Caco-2 (cell line): ENCODE measurements at regions not wholly inside any gene's neighbourhood (a gene's known extent, or its start where the extent isn't known, plus 50 kb on each side); places are given as distances from the start of the nearest gene placed in this dataset.

Experiments used
- BruUV-seq: library from RNA; stranded (reverse); fragments of 400-500 nt; replicated peaks from 2 replicates; lab custom pipeline; 2021; lab: Mats Ljungman, UMichigan
- CTCF ChIA-PET: fragments of 300-600 bp; sonication (Branson Sonifier 250); formaldehyde crosslinking; loops from one replicate; lab custom pipeline; 2022; ENCODE audit warnings: antibody characterized with exemption; lab: Charles Lee
- POLR2A ChIA-PET: fragments of 300-600 bp; sonication (Branson Sonifier 250); formaldehyde crosslinking; loops from one replicate; lab custom pipeline; 2022; ENCODE audit warnings: antibody characterized with exemption; lab: Charles Lee
- DNase-seq, 2 experiments: peaks; one replicate each; pipeline versions ENCODE4 v3.0.0 to v3.0.0-alpha.2; 2020 to 2022
- H3K27me3 ChIP-seq: replicated peaks from 2 replicates; pipeline ENCODE4 v1.6.0; 2011; ENCODE audit warnings: low read length; ENCODE audit not compliant: control insufficient read depth, insufficient read depth
- H3K36me3 ChIP-seq: 2 replicates; pipeline ENCODE4 v1.5.1; 2011; ENCODE audit warnings: low read length; ENCODE audit not compliant: control insufficient read depth, insufficient read depth
- H3K4me1 ChIP-seq: fragments of 250-450 bp; sonication (Bioruptor Pico); 2 replicates; pipeline ENCODE4 v1.5.1; 2020; ENCODE audit warnings: mild to moderate bottlenecking
- H3K4me3 ChIP-seq: 2 replicates; pipeline ENCODE4 v1.5.1; 2011; ENCODE audit warnings: low read depth, mild to moderate bottlenecking, control low read depth, low read length
- H3K9me3 ChIP-seq: fragments of 250-450 bp; sonication (Bioruptor Pico); 2 replicates; pipeline ENCODE4 v1.5.1; 2020; ENCODE audit warnings: mild to moderate bottlenecking, moderate library complexity
- H3K27ac Mint-ChIP-seq: one replicate; pipeline ENCODE4 v1.8.0; 2022; ENCODE audit warnings: mixed read lengths; ENCODE audit not compliant: unreplicated experiment
- H3K27me3 Mint-ChIP-seq: one replicate; pipeline ENCODE4 v1.8.0; 2022; ENCODE audit warnings: mixed read lengths; ENCODE audit not compliant: insufficient read depth, unreplicated experiment
- H3K36me3 Mint-ChIP-seq: one replicate; pipeline ENCODE4 v1.8.0; 2022; ENCODE audit warnings: mild to moderate bottlenecking, mixed read lengths; ENCODE audit not compliant: insufficient read depth, unreplicated experiment
- H3K4me1 Mint-ChIP-seq: one replicate; pipeline ENCODE4 v1.8.0; 2022; ENCODE audit warnings: low read depth, mixed read lengths; ENCODE audit not compliant: unreplicated experiment
- H3K4me3 Mint-ChIP-seq: one replicate; pipeline ENCODE4 v1.8.0; 2022; ENCODE audit warnings: mild to moderate bottlenecking, moderate library complexity, mixed read lengths; ENCODE audit not compliant: unreplicated experiment
- H3K9me3 Mint-ChIP-seq: one replicate; pipeline ENCODE4 v1.8.0; 2022; ENCODE audit warnings: mixed read lengths; ENCODE audit not compliant: unreplicated experiment
- intact Hi-C: fragments of 100-400 bp; cut with micrococcal nuclease; formaldehyde crosslinking; loops from one replicate; pipeline ENCODE4 v1.10.0; 2022; ENCODE audit not compliant: unreplicated experiment
- TF ChIP-seq, protein P1 (sequence below), 2 experiments: fragments of 200-600 bp in 1 of 2; IDR thresholded peaks; 1 replicate in 1 of 2; 2 replicates in 1 of 2; pipeline versions ENCODE4 v1.5.1 to v1.8.0; 2011 to 2022; ENCODE audit warnings: antibody characterized with exemption in 1 of 2, control low read depth in 1 of 2, inconsistent platforms in 1 of 2, low read depth in 1 of 2, low read length in 1 of 2, mild to moderate bottlenecking in 1 of 2, moderate library complexity in 1 of 2; ENCODE audit not compliant: insufficient read depth in 1 of 2, severe bottlenecking in 1 of 2, unreplicated experiment in 1 of 2

DNA sequence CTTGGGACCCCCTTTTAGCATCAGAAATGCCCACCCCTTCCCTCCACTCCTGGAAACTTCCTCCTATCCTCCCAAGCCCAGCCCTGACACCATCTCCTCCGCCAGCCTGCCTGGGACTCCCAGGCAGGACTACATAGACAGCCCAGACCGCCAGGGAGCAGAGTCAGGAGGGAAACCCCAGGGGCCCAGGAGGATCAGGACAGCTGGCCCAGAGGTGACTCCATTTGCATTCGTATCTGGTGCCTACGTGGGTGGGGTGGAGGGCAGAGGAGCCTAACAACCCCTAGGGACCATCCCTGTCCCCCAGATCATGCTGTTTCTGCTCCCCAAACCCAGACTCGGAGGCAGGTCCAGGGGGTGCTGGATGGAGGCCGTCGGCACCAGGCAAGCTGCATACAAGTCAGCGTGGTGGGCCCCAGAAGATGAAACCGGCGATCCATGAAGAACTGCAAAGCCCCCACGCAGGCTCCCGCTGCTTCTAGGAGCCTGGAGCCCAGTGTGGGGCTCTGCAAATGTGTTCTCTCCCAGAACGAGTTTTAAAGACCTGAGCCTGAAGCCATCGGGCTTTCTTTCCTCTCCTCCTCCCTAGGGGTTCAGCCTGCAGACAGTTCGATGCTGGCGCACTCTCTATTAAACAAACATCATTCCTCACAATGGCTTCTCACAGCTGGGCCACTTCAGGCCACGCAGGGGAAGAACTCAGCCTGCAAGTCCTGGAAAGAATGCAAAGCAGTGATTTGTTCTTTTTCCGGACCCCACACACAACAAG, 1506.8 kb downstream of the BRD1 start:
- Mint-ChIP-seq H3K9me3 (no peaks in the 10 kb centered on the region), H3K4me1 (no peaks in the 10 kb centered on the region), H3K27me3 (peaks cover 2% of the 10 kb centered on the region), H3K4me3 (no peak overlapping the region), H3K27ac (no peak overlapping the region), H3K36me3 (no peaks in the 10 kb centered on the region)
- no peaks in the 10 kb centered on the region for H3K9me3 ChIP-seq
- TF ChIP-seq, protein P1, sequence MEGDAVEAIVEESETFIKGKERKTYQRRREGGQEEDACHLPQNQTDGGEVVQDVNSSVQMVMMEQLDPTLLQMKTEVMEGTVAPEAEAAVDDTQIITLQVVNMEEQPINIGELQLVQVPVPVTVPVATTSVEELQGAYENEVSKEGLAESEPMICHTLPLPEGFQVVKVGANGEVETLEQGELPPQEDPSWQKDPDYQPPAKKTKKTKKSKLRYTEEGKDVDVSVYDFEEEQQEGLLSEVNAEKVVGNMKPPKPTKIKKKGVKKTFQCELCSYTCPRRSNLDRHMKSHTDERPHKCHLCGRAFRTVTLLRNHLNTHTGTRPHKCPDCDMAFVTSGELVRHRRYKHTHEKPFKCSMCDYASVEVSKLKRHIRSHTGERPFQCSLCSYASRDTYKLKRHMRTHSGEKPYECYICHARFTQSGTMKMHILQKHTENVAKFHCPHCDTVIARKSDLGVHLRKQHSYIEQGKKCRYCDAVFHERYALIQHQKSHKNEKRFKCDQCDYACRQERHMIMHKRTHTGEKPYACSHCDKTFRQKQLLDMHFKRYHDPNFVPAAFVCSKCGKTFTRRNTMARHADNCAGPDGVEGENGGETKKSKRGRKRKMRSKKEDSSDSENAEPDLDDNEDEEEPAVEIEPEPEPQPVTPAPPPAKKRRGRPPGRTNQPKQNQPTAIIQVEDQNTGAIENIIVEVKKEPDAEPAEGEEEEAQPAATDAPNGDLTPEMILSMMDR (IDR thresholded peaks at IDR 0.05; ENCODE audit: insufficient read depth in 1 of 2, low read depth in 1 of 2, low read length in 1 of 2, severe bottlenecking in 1 of 2, unreplicated experiment in 1 of 2): no peak
- intact Hi-C loops: no loop called here
- ChIA-PET CTCF (no interaction called here), POLR2A (no interaction called here)
- BruUV-seq: no TSS peak
- DNase-seq: no peak
- H3K27me3 ChIP-seq: no peaks in the 10 kb centered on the region
- no peaks in the 10 kb centered on the region for H3K4me1 ChIP-seq
- no peaks in the 10 kb centered on the region for H3K36me3 ChIP-seq
- no peak overlapping the region for H3K4me3 ChIP-seq

DNA sequence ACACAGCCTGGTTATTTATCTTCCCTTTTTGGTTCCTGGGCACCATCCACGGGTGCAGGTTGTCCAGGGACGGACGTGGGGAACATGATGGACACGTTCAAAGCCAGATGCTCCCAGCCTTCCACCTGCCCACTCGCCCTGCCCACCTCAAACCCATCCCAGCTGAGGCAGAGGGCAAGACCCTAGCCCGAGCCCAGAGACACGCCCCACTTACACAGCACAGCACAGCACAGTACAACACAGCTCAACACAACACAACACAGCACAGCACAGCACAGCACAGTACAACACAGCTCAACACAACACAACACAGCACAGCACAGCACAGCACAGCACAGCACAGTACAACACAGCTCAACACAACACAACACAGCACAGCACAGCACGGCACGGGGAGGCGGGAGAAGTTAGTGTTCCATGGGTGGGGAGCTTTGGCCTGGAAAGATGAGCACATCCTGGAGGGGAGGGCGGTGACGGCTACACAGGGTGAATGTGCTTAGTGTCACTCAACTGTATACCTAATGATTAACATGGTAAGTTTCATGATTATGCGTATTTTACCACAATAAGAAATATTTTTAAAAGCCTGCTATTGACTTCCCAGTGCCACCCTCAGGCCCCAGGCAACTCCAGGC, 1507.5 kb downstream of the BRD1 start:
- ChIA-PET POLR2A (no interaction called here), CTCF (no interaction called here)
- TF ChIP-seq, protein P1 (IDR thresholded peaks at IDR 0.05; ENCODE audit: insufficient read depth in 1 of 2, low read depth in 1 of 2, low read length in 1 of 2, severe bottlenecking in 1 of 2, unreplicated experiment in 1 of 2): no peak
- Histone ChIP-seq H3K27me3 (no peaks in the 10 kb centered on the region), H3K9me3 (no peaks in the 10 kb centered on the region), H3K36me3 (no peaks in the 10 kb centered on the region), H3K4me3 (no peak overlapping the region), H3K4me1 (no peaks in the 10 kb centered on the region)
- no peak overlapping the region for H3K27ac Mint-ChIP-seq
- no peaks in the 10 kb centered on the region for H3K36me3 Mint-ChIP-seq
- peaks cover 2% of the 10 kb centered on the region for H3K27me3 Mint-ChIP-seq
- no peaks in the 10 kb centered on the region for H3K4me1 Mint-ChIP-seq
- no peak overlapping the region for H3K4me3 Mint-ChIP-seq
- H3K9me3 Mint-ChIP-seq: no peaks in the 10 kb centered on the region
- intact Hi-C loops: no loop called here
- no peak for DNase-seq
- no TSS peak for BruUV-seq

DNA sequence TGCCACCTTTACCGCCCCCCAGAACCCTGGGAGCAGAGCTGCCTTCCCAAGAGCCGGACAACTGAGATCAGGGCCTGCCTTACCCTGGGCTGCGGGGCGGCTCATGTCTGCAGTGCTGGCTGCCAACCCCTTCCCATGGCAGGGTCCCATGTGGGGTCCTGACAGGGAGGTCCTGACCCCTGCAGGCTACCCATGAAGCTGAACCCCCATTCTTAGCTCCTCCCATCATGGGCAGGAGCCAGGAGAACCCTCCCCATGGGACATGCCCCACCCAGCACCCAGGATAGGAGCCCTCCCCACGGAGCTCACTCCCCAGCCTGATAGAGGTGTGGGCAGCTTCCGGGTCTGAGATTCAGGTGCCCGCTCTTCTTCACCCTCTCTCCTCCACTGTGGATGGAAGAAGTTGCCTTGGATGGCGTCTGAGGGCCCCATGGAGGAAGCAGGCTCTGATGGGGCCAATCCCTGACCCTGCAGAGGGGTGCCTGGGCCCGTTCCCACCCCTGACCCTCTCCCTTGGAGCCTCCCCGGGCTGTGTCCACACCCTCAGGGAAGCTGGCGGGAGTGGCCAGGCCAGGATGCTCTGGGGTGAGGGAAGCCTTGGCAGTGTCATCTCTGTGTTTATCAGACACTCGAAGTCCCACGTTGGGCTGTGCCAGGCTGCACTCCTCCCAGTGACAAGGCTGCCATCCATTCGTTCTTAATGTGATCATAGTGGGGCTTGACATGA, 1508.2 kb downstream of the BRD1 start:
- TF ChIP-seq, protein P1 (IDR thresholded peaks at IDR 0.05; ENCODE audit: insufficient read depth in 1 of 2, low read depth in 1 of 2, low read length in 1 of 2, severe bottlenecking in 1 of 2, unreplicated experiment in 1 of 2): no peak
- Histone ChIP-seq H3K36me3 (no peaks in the 10 kb centered on the region), H3K9me3 (no peaks in the 10 kb centered on the region), H3K27me3 (no peaks in the 10 kb centered on the region), H3K4me3 (no peak overlapping the region), H3K4me1 (no peaks in the 10 kb centered on the region)
- Mint-ChIP-seq H3K4me1 (no peaks in the 10 kb centered on the region), H3K36me3 (no peaks in the 10 kb centered on the region), H3K4me3 (no peak overlapping the region), H3K9me3 (peaks cover under 1% of the 10 kb centered on the region), H3K27me3 (peaks cover 2% of the 10 kb centered on the region), H3K27ac (no peak overlapping the region)
- no TSS peak for BruUV-seq
- ChIA-PET CTCF (no interaction called here), POLR2A (no interaction called here)
- DNase-seq: no peak
- intact Hi-C loops: no loop called here
